ENCODE measurements at regions not wholly inside any gene's neighbourhood (a gene's known extent, or its start where the extent isn't known, plus 50 kb on each side); places are given as distances from the start of the nearest gene placed in this dataset.

GRCh38 chr7:37526623-37527022 is 78.0 kb upstream of the ELMO1 start:
- DNase-seq (no peak), ATAC-seq (ENCODE audit: low read depth) (no peak)
- Mint-ChIP-seq H3K4me3 (no peak overlapping the region), H3K27me3 (peaks cover 5% of the 10 kb centered on the region), H3K4me1 (no peaks in the 10 kb centered on the region), H3K27ac (no peak overlapping the region), H3K36me3 (ENCODE audit: low read depth) (no peaks in the 10 kb centered on the region), H3K9me3 (no peaks in the 10 kb centered on the region)
- intact Hi-C loops (cut with micrococcal nuclease) = no loop called here
- ChIA-PET CTCF (no interaction called here), POLR2A (no interaction called here)
- no peak for TF ChIP-seq CTCF (IDR thresholded peaks at IDR 0.05)

GRCh38 chr7:37527109-37527508 is 78.4 kb upstream of the ELMO1 start:
- H3K9me3 Mint-ChIP-seq = no peaks in the 10 kb centered on the region
- no peak for DNase-seq
- intact Hi-C loops (cut with micrococcal nuclease) = no loop called here
- no peak for ATAC-seq (ENCODE audit: low read depth)
- no peak overlapping the region for H3K27ac Mint-ChIP-seq
- CTCF ChIA-PET = no interaction called here
- H3K4me1 Mint-ChIP-seq = no peaks in the 10 kb centered on the region
- H3K27me3 Mint-ChIP-seq = peaks cover 5% of the 10 kb centered on the region
- H3K4me3 Mint-ChIP-seq = no peak overlapping the region
- no peaks in the 10 kb centered on the region for H3K36me3 Mint-ChIP-seq (ENCODE audit: low read depth)
- POLR2A ChIA-PET = no interaction called here
- no peak for TF ChIP-seq CTCF (IDR thresholded peaks at IDR 0.05)

GRCh38 chr7:37531225-37531624 is 82.6 kb upstream of the ELMO1 start:
- Mint-ChIP-seq H3K36me3 (ENCODE audit: low read depth) (no peaks in the 10 kb centered on the region), H3K4me1 (no peaks in the 10 kb centered on the region), H3K9me3 (peaks cover 4% of the 10 kb centered on the region), H3K4me3 (no peak overlapping the region), H3K27me3 (peaks cover 9% of the 10 kb centered on the region), H3K27ac (no peak overlapping the region)
- TF ChIP-seq CTCF (IDR thresholded peaks at IDR 0.05) = no peak
- DNase-seq = no peak
- CTCF ChIA-PET = no interaction called here
- POLR2A ChIA-PET = no interaction called here
- no peak for ATAC-seq (ENCODE audit: low read depth)
- intact Hi-C loops (cut with micrococcal nuclease) = no loop called here

GRCh38 chr7:37532636-37533035 is 84.0 kb upstream of the ELMO1 start:
- DNase-seq = no peak
- POLR2A ChIA-PET = no interaction called here
- no peak for TF ChIP-seq CTCF (IDR thresholded peaks at IDR 0.05)
- Mint-ChIP-seq H3K4me3 (no peak overlapping the region), H3K9me3 (peaks cover 4% of the 10 kb centered on the region), H3K4me1 (no peaks in the 10 kb centered on the region), H3K27me3 (peaks cover 9% of the 10 kb centered on the region), H3K36me3 (ENCODE audit: low read depth) (no peaks in the 10 kb centered on the region), H3K27ac (no peak overlapping the region)
- CTCF ChIA-PET = no interaction called here
- intact Hi-C loops (cut with micrococcal nuclease) = no loop called here
- no peak for ATAC-seq (ENCODE audit: low read depth)

GRCh38 chr7:37534893-37535610 is 86.4 kb upstream of the ELMO1 start:
- Mint-ChIP-seq H3K9me3 (peaks cover 4% of the 10 kb centered on the region), H3K36me3 (ENCODE audit: low read depth) (no peaks in the 10 kb centered on the region), H3K4me3 (no peak overlapping the region), H3K27me3 (peaks cover 9% of the 10 kb centered on the region), H3K27ac (no peak overlapping the region), H3K4me1 (no peaks in the 10 kb centered on the region)
- CTCF ChIA-PET = no interaction called here
- no peak for DNase-seq
- no peak for TF ChIP-seq CTCF (IDR thresholded peaks at IDR 0.05)
- ATAC-seq (ENCODE audit: low read depth) = no peak
- POLR2A ChIA-PET = no interaction called here
- intact Hi-C loops (cut with micrococcal nuclease) = no loop called here
